Retinal pigment epithelial cell (primary cell): ENCODE measurements at regions not wholly inside any gene's neighbourhood (a gene's known extent, or its start where the extent isn't known, plus 50 kb on each side); places are given as distances from the start of the nearest gene placed in this dataset.

Source experiments
- DNase-seq: peaks from one replicate; pipeline ENCODE4 v3.0.0-alpha.2; 2010; ENCODE audit warnings: low read depth
- H3K4me3 ChIP-seq: 2 replicates; pipeline ENCODE4 v1.5.1; 2011; ENCODE audit warnings: mild to moderate bottlenecking, low read length, control low read depth, moderate library complexity
- CTCF ChIP-seq: conservative IDR thresholded peaks from 2 replicates; pipeline ENCODE4 v1.5.1; 2011; ENCODE audit warnings: low read depth, low read length, control low read depth, inconsistent platforms

DNA sequence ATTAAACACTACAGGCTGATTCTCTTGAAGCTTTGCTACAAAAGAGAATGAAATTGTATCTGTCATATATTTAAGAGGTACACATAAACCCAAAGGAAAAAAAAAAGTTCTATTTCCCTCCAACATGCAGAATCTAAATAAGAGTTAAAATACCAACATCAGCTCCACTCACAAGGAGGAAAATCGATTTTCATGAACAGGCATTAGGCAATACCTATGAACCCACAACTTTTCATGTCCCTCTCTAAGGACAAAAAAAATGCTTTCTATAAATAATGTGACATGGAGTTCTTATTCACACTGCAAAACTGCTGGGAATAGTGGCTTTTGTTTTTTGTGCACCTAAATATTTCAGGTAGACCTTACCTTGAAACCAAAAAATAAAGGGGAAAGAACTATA lies 192.5 kb downstream of the KLF12 start:
- no peak for TF ChIP-seq CTCF
- no peak for DNase-seq

GRCh38 chr13:73940098-73940497 lies 194.1 kb downstream of the KLF12 start:
- DNase-seq: no peak
- no peak overlapping the region for H3K4me3 ChIP-seq
- TF ChIP-seq CTCF: no peak

More for the DNA sequence above, 192.5 kb downstream of the KLF12 start:
- no peak overlapping the region for H3K4me3 ChIP-seq

DNA sequence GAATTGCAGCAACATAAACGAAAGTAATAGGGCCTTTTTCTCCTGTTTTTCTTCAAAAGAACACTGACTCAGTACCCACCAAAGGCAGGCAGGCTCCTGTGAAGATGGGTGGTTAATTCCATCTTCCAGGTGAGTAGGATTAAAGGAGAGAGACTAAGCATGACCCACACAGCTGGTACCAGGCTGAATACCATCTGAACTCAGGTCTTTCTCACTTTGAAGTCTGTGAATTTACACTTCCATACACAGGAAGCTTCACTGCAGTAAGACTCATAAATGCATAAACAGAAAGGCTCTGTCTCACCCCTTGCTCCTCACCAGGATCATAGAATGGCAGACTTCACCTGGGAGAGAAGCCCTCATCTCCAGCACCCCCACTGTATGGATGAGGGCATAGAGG lies 194.6 kb downstream of the KLF12 start:
- no peak for TF ChIP-seq CTCF
- DNase-seq: no peak
- no peak overlapping the region for H3K4me3 ChIP-seq

- no peak for DNase-seq
- TF ChIP-seq CTCF: no peak
- no peak overlapping the region for H3K4me3 ChIP-seq
Measured at GRCh38 chr13:73939071-73939380, 195.2 kb downstream of the KLF12 start.

DNA sequence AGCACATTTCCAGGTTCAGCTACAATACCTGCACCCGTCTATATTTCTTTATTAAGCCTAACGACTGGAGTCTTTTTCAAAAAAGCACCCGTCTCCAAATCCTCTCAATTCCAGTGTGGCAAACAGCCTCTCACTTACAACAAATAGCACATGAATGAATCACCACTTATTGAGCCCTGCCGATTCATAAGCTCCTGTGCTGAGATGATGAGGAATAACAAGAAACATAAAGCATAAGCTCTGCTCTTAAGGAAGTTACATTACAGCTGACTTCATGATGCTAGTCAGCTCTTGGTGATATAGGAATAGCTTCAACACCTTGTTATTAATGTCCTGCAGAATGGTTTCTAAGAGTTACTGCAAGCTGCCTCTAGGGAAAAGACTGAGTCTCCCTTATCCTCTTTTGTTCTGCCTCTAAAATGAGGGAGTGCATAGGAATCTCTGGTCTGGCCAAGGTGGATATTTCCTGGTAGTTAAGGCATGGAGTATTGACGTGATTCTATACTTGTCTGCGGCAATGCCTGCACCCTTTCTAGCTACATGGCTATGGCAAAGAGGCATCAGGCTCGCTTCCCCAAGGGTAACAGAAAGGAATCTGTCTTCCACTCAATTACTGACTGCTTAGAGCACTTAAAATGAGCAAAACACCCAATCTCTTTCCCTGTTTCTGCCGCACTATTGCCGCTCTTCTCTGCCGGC lies 195.7 kb downstream of the KLF12 start:
- TF ChIP-seq CTCF: no peak
- no peak overlapping the region for H3K4me3 ChIP-seq
- peak; percentile 94 for DNase-seq

DNA sequence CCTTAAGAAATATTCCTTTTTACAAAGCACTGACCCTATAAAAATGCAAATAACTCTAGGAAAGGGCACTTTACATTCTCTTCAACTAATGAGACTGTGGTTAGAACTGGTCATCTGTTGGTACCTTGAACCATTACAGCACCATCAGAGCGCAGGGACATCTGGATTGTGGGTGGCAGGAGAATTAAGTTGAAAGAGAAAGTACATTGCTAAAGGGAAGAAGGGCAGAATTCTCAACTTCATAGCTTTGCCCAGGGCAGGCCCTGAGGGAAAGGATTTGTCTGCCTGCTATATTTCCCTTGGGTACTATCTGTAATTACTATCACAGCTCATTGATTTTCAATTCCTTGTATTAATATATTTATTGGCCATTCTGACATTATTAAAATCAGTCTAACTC lies 196.8 kb downstream of the KLF12 start:
- TF ChIP-seq CTCF: no peak
- DNase-seq: no peak
- no peak overlapping the region for H3K4me3 ChIP-seq

- no peak for TF ChIP-seq CTCF
Measured at GRCh38 chr13:73935991-73936390, 198.2 kb downstream of the KLF12 start.

More at GRCh38 chr13:73935991-73936390, 198.2 kb downstream of the KLF12 start:
- no peak for DNase-seq
- H3K4me3 ChIP-seq: no peak overlapping the region
